DOHH2 (cell line): ENCODE measurements at regions not wholly inside any gene's neighbourhood (a gene's known extent, or its start where the extent isn't known, plus 50 kb on each side); places are given as distances from the start of the nearest gene placed in this dataset.

Source experiments
- EZH2phosphoT487 ChIP-seq: fragments of 200-600 bp; sonication (generic); IDR thresholded peaks from 2 replicates; pipeline ENCODE4 v1.6.1; 2017; ENCODE audit warnings: borderline replicate concordance, mild to moderate bottlenecking, antibody characterized with exemption, low read length, moderate library complexity, mixed read lengths
- TF ChIP-seq, protein P1 (sequence below): fragments of 200-600 bp; sonication (generic); IDR thresholded peaks from one replicate; pipeline ENCODE4 v1.5.1; 2014; ENCODE audit warnings: antibody characterized with exemption, mild to moderate bottlenecking, low read depth, low read length; ENCODE audit not compliant: poor library complexity, severe bottlenecking

DNA sequence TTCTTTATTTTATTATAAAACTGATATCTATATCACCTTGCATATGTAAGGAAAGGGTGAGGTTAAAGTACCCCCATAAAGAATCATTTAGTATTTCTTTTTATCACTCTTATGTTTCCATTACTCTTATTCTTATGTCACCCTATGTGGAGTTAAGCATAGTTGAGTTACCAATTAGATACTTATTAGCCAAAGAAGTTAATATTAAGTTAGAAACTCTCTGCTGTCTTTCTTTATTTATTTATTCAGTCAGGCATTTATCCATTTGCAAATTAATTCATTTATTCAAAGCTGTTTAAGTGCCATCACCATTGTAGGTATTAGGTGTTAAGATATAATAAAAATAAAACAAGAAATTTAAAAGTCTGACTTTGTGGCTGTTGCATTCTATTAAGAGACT is 1279.1 kb upstream of the CITED2 start:
- TF ChIP-seq, protein P1, sequence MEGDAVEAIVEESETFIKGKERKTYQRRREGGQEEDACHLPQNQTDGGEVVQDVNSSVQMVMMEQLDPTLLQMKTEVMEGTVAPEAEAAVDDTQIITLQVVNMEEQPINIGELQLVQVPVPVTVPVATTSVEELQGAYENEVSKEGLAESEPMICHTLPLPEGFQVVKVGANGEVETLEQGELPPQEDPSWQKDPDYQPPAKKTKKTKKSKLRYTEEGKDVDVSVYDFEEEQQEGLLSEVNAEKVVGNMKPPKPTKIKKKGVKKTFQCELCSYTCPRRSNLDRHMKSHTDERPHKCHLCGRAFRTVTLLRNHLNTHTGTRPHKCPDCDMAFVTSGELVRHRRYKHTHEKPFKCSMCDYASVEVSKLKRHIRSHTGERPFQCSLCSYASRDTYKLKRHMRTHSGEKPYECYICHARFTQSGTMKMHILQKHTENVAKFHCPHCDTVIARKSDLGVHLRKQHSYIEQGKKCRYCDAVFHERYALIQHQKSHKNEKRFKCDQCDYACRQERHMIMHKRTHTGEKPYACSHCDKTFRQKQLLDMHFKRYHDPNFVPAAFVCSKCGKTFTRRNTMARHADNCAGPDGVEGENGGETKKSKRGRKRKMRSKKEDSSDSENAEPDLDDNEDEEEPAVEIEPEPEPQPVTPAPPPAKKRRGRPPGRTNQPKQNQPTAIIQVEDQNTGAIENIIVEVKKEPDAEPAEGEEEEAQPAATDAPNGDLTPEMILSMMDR = no peak
- no peak for TF ChIP-seq EZH2phosphoT487
